Liver (tissue), 8 donors: ENCODE measurements at regions not wholly inside any gene's neighbourhood (a gene's known extent, or its start where the extent isn't known, plus 50 kb on each side); places are given as distances from the start of the nearest gene placed in this dataset.

Source experiments
- DNase-seq: peaks from one replicate; pipeline ENCODE4 v3.0.0-alpha.2; 2017; ENCODE audit warnings: low spot score
- H3K27ac ChIP-seq, 2 donors: one replicate each; pipeline ENCODE4 v1.7.0; 2013; ENCODE audit warnings: inconsistent platforms in 2 of 2, low read length in 2 of 2, control low read depth in 1 of 2, low read depth in 1 of 2, mild to moderate bottlenecking in 1 of 2
- H3K27me3 ChIP-seq, 4 donors: one replicate each; pipeline versions ENCODE4 v1.6.1 to v1.7.0; 2013; ENCODE audit warnings: low read length in 3 of 4, inconsistent platforms in 1 of 4, mild to moderate bottlenecking in 1 of 4, moderate library complexity in 1 of 4; ENCODE audit not compliant: control insufficient read depth in 4 of 4, insufficient read depth in 4 of 4
- H3K36me3 ChIP-seq, 4 donors: one replicate each; pipeline versions ENCODE4 v1.6.1 to v1.7.0; 2013; ENCODE audit warnings: low read length in 3 of 4, mild to moderate bottlenecking in 3 of 4, low read depth in 1 of 4, moderate library complexity in 1 of 4; ENCODE audit not compliant: control insufficient read depth in 4 of 4, insufficient read depth in 3 of 4
- H3K4me1 ChIP-seq, 4 donors: one replicate each; pipeline versions ENCODE4 v1.6.1 to v1.7.0; 2013; ENCODE audit warnings: low read length in 3 of 4, mild to moderate bottlenecking in 3 of 4, moderate library complexity in 1 of 4; ENCODE audit not compliant: control insufficient read depth in 4 of 4, insufficient read depth in 4 of 4
- H3K4me3 ChIP-seq, 3 donors: one replicate each; pipeline versions ENCODE4 v1.6.1 to v1.7.0; 2013; ENCODE audit warnings: low read length in 3 of 3, control low read depth in 1 of 3, low read depth in 1 of 3, mild to moderate bottlenecking in 1 of 3
- H3K9ac ChIP-seq, 2 donors: one replicate each; pipeline ENCODE4 v1.7.0; 2013; ENCODE audit warnings: low read length in 2 of 2, mild to moderate bottlenecking in 2 of 2, moderate library complexity in 2 of 2, control low read depth in 1 of 2, low read depth in 1 of 2
- H3K9me3 ChIP-seq, 4 donors: one replicate each; pipeline versions ENCODE4 v1.6.1 to v1.7.0; 2013; ENCODE audit warnings: low read length in 3 of 4; ENCODE audit not compliant: control insufficient read depth in 4 of 4
- EGR1 ChIP-seq, 2 donors: IDR thresholded peaks; 2 replicates each; pipeline ENCODE4 v1.6.1; 2016 to 2018; ENCODE audit warnings: antibody characterized with exemption in 2 of 2, low read depth in 2 of 2
- FOXA1 ChIP-seq: IDR thresholded peaks from 2 replicates; pipeline ENCODE4 v1.6.1; 2016; ENCODE audit warnings: antibody characterized with exemption
- FOXA2 ChIP-seq: IDR thresholded peaks from 2 replicates; pipeline ENCODE4 v1.6.1; 2016; ENCODE audit warnings: antibody characterized with exemption
- GABPA ChIP-seq, 2 donors: IDR thresholded peaks in 1 of 2; conservative IDR thresholded peaks in 1 of 2; 2 replicates each; pipeline ENCODE4 v1.6.1; 2016; ENCODE audit warnings: antibody characterized with exemption in 2 of 2, mild to moderate bottlenecking in 1 of 2, moderate library complexity in 1 of 2
- HNF4A ChIP-seq, 2 donors: conservative IDR thresholded peaks; 2 replicates each; pipeline ENCODE4 v1.6.1; 2016; ENCODE audit warnings: antibody characterized with exemption in 2 of 2, mild to moderate bottlenecking in 2 of 2
- HNF4G ChIP-seq: IDR thresholded peaks from 2 replicates; pipeline ENCODE4 v1.6.1; 2016; ENCODE audit warnings: antibody characterized with exemption
- JUND ChIP-seq, 2 donors: IDR thresholded peaks; 2 replicates each; pipeline ENCODE4 v1.6.1; 2016; ENCODE audit warnings: antibody characterized with exemption in 2 of 2
- MAX ChIP-seq: IDR thresholded peaks from 2 replicates; pipeline ENCODE4 v1.6.1; 2016; ENCODE audit warnings: antibody characterized with exemption
- NR2F2 ChIP-seq: IDR thresholded peaks from 2 replicates; pipeline ENCODE4 v1.6.1; 2016; ENCODE audit warnings: antibody characterized with exemption
- RAD21 ChIP-seq, 2 donors: IDR thresholded peaks; 2 replicates each; pipeline ENCODE4 v1.6.1; 2016; ENCODE audit warnings: antibody characterized with exemption in 2 of 2, mild to moderate bottlenecking in 2 of 2
- REST ChIP-seq: IDR thresholded peaks from 2 replicates; pipeline ENCODE4 v1.6.1; 2016; ENCODE audit warnings: antibody characterized with exemption, mild to moderate bottlenecking
- RXRA ChIP-seq, 2 donors: IDR thresholded peaks; 2 replicates each; pipeline ENCODE4 v1.6.1; 2017 to 2018; ENCODE audit warnings: antibody characterized with exemption in 2 of 2, mild to moderate bottlenecking in 1 of 2
- SP1 ChIP-seq: IDR thresholded peaks from 2 replicates; pipeline ENCODE4 v1.6.1; 2018; ENCODE audit warnings: antibody characterized with exemption, mild to moderate bottlenecking
- TAF1 ChIP-seq: conservative IDR thresholded peaks from 2 replicates; pipeline ENCODE4 v1.6.1; 2016; ENCODE audit warnings: antibody characterized with exemption, mild to moderate bottlenecking
- YY1 ChIP-seq: IDR thresholded peaks from 2 replicates; pipeline ENCODE4 v1.6.1; 2016; ENCODE audit warnings: antibody characterized with exemption, mild to moderate bottlenecking
- ZBTB33 ChIP-seq: IDR thresholded peaks from 2 replicates; pipeline ENCODE4 v1.6.1; 2016; ENCODE audit warnings: antibody characterized with exemption
- WGBS: extraction: QIAGEN DNeasy Blood & Tissue Kit; methylation state at CpG from one replicate; pipeline ENCODE4 v1.1.7; 2013; 5-methylcytosine and 5-hydroxymethylcytosine counted together
- TF ChIP-seq, protein P1 (sequence below): fragments of 150-350 bp; IDR thresholded peaks from 2 replicates; pipeline ENCODE4 v1.5.1; 2017; ENCODE audit warnings: improper control_type of control experiment, low read depth, low read length; ENCODE audit not compliant: missing input control
- TF ChIP-seq, protein P2 (sequence below): IDR thresholded peaks from 2 replicates; pipeline ENCODE4 v1.6.1; 2016; ENCODE audit warnings: antibody characterized with exemption
- donor health status: healthy.
- donor health status: healthy.
- donor health status: healthy.
- donor health status: healthy.
- donor health status: healthy.

GRCh38 chr12:125678589-125678993, 613.4 kb downstream of the AACS start:
- no peaks in the 10 kb centered on the region for H3K9me3 ChIP-seq
- H3K4me3 ChIP-seq: no peak overlapping the region
- H3K36me3 ChIP-seq: no peaks in the 10 kb centered on the region
- H3K4me1 ChIP-seq: no peaks in the 10 kb centered on the region
- peaks cover 0 to 2% (median 0%) of the 10 kb centered on the region in 4 donors for H3K27me3 ChIP-seq
- H3K27ac ChIP-seq: no peak overlapping the region
- TF ChIP-seq TAF1 (no peak), EGR1 (IDR thresholded peaks at IDR 0.05; ENCODE audit: low read depth in 2 of 2) (no peak), YY1 (no peak), FOXA1 (no peak), FOXA2 (no peak), REST (no peak), HNF4G (no peak), MAX (no peak), GABPA (IDR thresholded peaks at IDR 0.05 in 1 of 2, conservative IDR thresholded peaks at IDR 0.05 in 1 of 2) (no peak), HNF4A (conservative IDR thresholded peaks at IDR 0.05) (no peak), RAD21 (IDR thresholded peaks at IDR 0.05) (no peak), SP1 (no peak), ZBTB33 (no peak), RXRA (IDR thresholded peaks at IDR 0.05) (no peak), JUND (IDR thresholded peaks at IDR 0.05) (no peak), NR2F2 (no peak)
- TF ChIP-seq, protein P1, sequence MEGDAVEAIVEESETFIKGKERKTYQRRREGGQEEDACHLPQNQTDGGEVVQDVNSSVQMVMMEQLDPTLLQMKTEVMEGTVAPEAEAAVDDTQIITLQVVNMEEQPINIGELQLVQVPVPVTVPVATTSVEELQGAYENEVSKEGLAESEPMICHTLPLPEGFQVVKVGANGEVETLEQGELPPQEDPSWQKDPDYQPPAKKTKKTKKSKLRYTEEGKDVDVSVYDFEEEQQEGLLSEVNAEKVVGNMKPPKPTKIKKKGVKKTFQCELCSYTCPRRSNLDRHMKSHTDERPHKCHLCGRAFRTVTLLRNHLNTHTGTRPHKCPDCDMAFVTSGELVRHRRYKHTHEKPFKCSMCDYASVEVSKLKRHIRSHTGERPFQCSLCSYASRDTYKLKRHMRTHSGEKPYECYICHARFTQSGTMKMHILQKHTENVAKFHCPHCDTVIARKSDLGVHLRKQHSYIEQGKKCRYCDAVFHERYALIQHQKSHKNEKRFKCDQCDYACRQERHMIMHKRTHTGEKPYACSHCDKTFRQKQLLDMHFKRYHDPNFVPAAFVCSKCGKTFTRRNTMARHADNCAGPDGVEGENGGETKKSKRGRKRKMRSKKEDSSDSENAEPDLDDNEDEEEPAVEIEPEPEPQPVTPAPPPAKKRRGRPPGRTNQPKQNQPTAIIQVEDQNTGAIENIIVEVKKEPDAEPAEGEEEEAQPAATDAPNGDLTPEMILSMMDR: no peak
- TF ChIP-seq, protein P2, sequence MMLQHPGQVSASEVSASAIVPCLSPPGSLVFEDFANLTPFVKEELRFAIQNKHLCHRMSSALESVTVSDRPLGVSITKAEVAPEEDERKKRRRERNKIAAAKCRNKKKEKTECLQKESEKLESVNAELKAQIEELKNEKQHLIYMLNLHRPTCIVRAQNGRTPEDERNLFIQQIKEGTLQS: no peak
- H3K9ac ChIP-seq: no peak overlapping the region
- 61% methylated on average over 3 of the region's 3 CpGs for WGBS
- DNase-seq: no peak
